Astrocyte (in vitro differentiated cells and primary cell): ENCODE measurements at regions not wholly inside any gene's neighbourhood (a gene's known extent, or its start where the extent isn't known, plus 50 kb on each side); places are given as distances from the start of the nearest gene placed in this dataset.

Experiments
- DNase-seq: peaks from one replicate; pipeline ENCODE4 v3.0.0-alpha.2; 2010; ENCODE audit warnings: low read depth
- FAIRE-seq: peaks from 2 replicates; lab custom pipeline; 2011; peaks lifted over from hg19 to GRCh38; lab: Jason Lieb, UNC
- H2AFZ ChIP-seq: 2 replicates; pipeline ENCODE4 v1.6.0; 2012; ENCODE audit warnings: low read depth, low read length, inconsistent platforms
- H3K27ac ChIP-seq: 2 replicates; pipeline ENCODE4 v1.5.1; 2011; ENCODE audit warnings: low read depth, low read length, inconsistent platforms
- H3K27me3 ChIP-seq: 2 replicates; pipeline ENCODE4 v1.6.0; 2011; ENCODE audit warnings: low read length, inconsistent platforms; ENCODE audit not compliant: insufficient read depth
- H3K36me3 ChIP-seq: 2 replicates; pipeline ENCODE4 v1.5.1; 2011; ENCODE audit warnings: low read length, inconsistent platforms; ENCODE audit not compliant: insufficient read depth
- H3K4me1 ChIP-seq: 2 replicates; pipeline ENCODE4 v1.5.1; 2011; ENCODE audit warnings: low read length, inconsistent platforms; ENCODE audit not compliant: insufficient read depth
- H3K4me2 ChIP-seq: 2 replicates; pipeline ENCODE4 v1.6.0; 2012; ENCODE audit warnings: low read length, inconsistent platforms
- H3K4me3 ChIP-seq: 2 replicates; pipeline ENCODE4 v1.5.1; 2011; ENCODE audit warnings: low read depth, mild to moderate bottlenecking, low read length, inconsistent platforms; ENCODE audit not compliant: insufficient read depth
- H3K79me2 ChIP-seq: 2 replicates; pipeline ENCODE4 v1.6.0; 2012; ENCODE audit warnings: mild to moderate bottlenecking, low read length, inconsistent platforms; ENCODE audit not compliant: insufficient read depth
- H3K9ac ChIP-seq: 2 replicates; pipeline ENCODE4 v1.6.0; 2012; ENCODE audit warnings: mild to moderate bottlenecking, low read length, inconsistent platforms
- H3K9me3 ChIP-seq: 2 replicates; pipeline ENCODE4 v1.5.1; 2012; ENCODE audit warnings: low read depth, mild to moderate bottlenecking, low read length, inconsistent platforms; ENCODE audit not compliant: insufficient read depth
- H4K20me1 ChIP-seq: 2 replicates; pipeline ENCODE4 v1.6.0; 2012; ENCODE audit warnings: low read length, inconsistent platforms; ENCODE audit not compliant: insufficient read depth
- H3K27ac Mint-ChIP-seq: one replicate; pipeline ENCODE4 v1.8.0; 2021; ENCODE audit warnings: mild to moderate bottlenecking, mixed read lengths; ENCODE audit not compliant: unreplicated experiment
- H3K27me3 Mint-ChIP-seq: one replicate; pipeline ENCODE4 v1.8.0; 2021; ENCODE audit warnings: low read depth, mixed read lengths; ENCODE audit not compliant: unreplicated experiment
- H3K36me3 Mint-ChIP-seq: one replicate; pipeline ENCODE4 v1.8.0; 2021; ENCODE audit warnings: low read depth, mixed read lengths; ENCODE audit not compliant: unreplicated experiment
- H3K4me1 Mint-ChIP-seq: one replicate; pipeline ENCODE4 v1.8.0; 2021; ENCODE audit warnings: low read depth, mixed read lengths; ENCODE audit not compliant: unreplicated experiment
- H3K4me3 Mint-ChIP-seq: one replicate; pipeline ENCODE4 v1.8.0; 2021; ENCODE audit warnings: mild to moderate bottlenecking, moderate library complexity, mixed read lengths; ENCODE audit not compliant: unreplicated experiment
- H3K9me3 Mint-ChIP-seq: one replicate; pipeline ENCODE4 v1.8.0; 2021; ENCODE audit warnings: mild to moderate bottlenecking, mixed read lengths; ENCODE audit not compliant: unreplicated experiment
- CTCF ChIP-seq: IDR thresholded peaks from 2 replicates; pipeline ENCODE4 v1.5.1; 2011; ENCODE audit warnings: low read depth, mild to moderate bottlenecking, inconsistent platforms, low read length, moderate library complexity; ENCODE audit not compliant: insufficient read depth
- EZH2 ChIP-seq: IDR thresholded peaks from 2 replicates; pipeline ENCODE4 v1.6.1; 2012; ENCODE audit warnings: mild to moderate bottlenecking, low read length, inconsistent platforms; ENCODE audit not compliant: insufficient read depth

DNA sequence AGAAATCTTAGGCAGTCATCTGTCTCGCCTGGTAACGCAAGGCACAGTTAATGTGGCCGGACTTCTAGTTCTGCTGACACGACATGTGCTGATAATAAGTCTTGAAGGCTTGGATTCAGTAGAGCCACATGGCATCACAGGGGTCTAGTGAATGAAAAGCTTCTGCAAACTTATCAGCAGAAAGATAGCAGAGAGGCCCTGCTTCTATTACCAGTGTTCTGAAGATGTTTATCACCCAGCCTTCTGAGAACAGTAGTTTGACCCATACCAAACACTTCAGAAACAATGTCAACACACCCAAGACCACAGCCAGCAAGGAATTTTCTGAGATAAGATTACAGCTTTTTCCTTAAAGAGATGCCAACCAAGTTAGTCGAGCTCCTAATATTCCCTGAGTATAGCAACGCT lies 102.7 kb upstream of the UMPS start:
- no peak overlapping the region for H3K27ac Mint-ChIP-seq
- Histone ChIP-seq H3K27me3 (peaks cover 3% of the 10 kb centered on the region), H3K4me2 (peak overlapping the region; percentile 13), H3K36me3 (no peaks in the 10 kb centered on the region), H3K79me2 (no peaks in the 10 kb centered on the region), H2AFZ (no peak overlapping the region), H4K20me1 (no peaks in the 10 kb centered on the region), H3K27ac (no peak overlapping the region), H3K4me1 (peaks cover 3% of the 10 kb centered on the region), H3K9me3 (no peaks in the 10 kb centered on the region), H3K4me3 (no peak overlapping the region), H3K9ac (no peak overlapping the region)
- TF ChIP-seq EZH2: no peak
- no peak for TF ChIP-seq CTCF
- H3K36me3 Mint-ChIP-seq: no peaks in the 10 kb centered on the region
- DNase-seq (peak; percentile 80), FAIRE-seq (no peak)
- H3K4me1 Mint-ChIP-seq: peaks cover 5% of the 10 kb centered on the region
- no peaks in the 10 kb centered on the region for H3K9me3 Mint-ChIP-seq
- no peaks in the 10 kb centered on the region for H3K27me3 Mint-ChIP-seq
- H3K4me3 Mint-ChIP-seq: no peak overlapping the region

GRCh38 chr3:124628863-124629262 lies 101.4 kb upstream of the UMPS start:
- Histone ChIP-seq H3K9me3 (no peaks in the 10 kb centered on the region), H3K4me1 (peaks cover 3% of the 10 kb centered on the region), H3K4me3 (no peak overlapping the region), H3K9ac (no peak overlapping the region), H4K20me1 (no peaks in the 10 kb centered on the region), H3K27me3 (peaks cover 3% of the 10 kb centered on the region), H3K27ac (no peak overlapping the region), H3K79me2 (no peaks in the 10 kb centered on the region), H3K4me2 (no peak overlapping the region), H2AFZ (no peak overlapping the region), H3K36me3 (no peaks in the 10 kb centered on the region)
- Mint-ChIP-seq H3K27ac (no peak overlapping the region), H3K27me3 (peaks cover 5% of the 10 kb centered on the region), H3K4me3 (no peak overlapping the region), H3K4me1 (peaks cover 5% of the 10 kb centered on the region), H3K36me3 (no peaks in the 10 kb centered on the region), H3K9me3 (no peaks in the 10 kb centered on the region)
- FAIRE-seq: no peak
- TF ChIP-seq EZH2 (no peak), CTCF (no peak)
- DNase-seq: no peak

- Mint-ChIP-seq H3K27ac (no peak overlapping the region), H3K9me3 (no peaks in the 10 kb centered on the region), H3K36me3 (peaks cover 1% of the 10 kb centered on the region), H3K4me1 (peaks cover 5% of the 10 kb centered on the region), H3K27me3 (peaks cover 6% of the 10 kb centered on the region), H3K4me3 (no peak overlapping the region)
- FAIRE-seq (no peak), DNase-seq (no peak)
- H4K20me1 ChIP-seq: no peaks in the 10 kb centered on the region
- H3K4me1 ChIP-seq: peaks cover 3% of the 10 kb centered on the region
- no peak overlapping the region for H2AFZ ChIP-seq
- H3K9me3 ChIP-seq: no peaks in the 10 kb centered on the region
- H3K27ac ChIP-seq: no peak overlapping the region
- no peaks in the 10 kb centered on the region for H3K36me3 ChIP-seq
- peaks cover 2% of the 10 kb centered on the region for H3K27me3 ChIP-seq
- H3K79me2 ChIP-seq: no peaks in the 10 kb centered on the region
- no peak for TF ChIP-seq CTCF
- TF ChIP-seq EZH2: no peak
- no peak overlapping the region for H3K4me2 ChIP-seq
- H3K4me3 ChIP-seq: no peak overlapping the region
- H3K9ac ChIP-seq: no peak overlapping the region
These were observed 100.8 kb upstream of the UMPS start for GRCh38 chr3:124629497-124629896.
